HCT116 (cell line): ENCODE measurements at regions not wholly inside any gene's neighbourhood (a gene's known extent, or its start where the extent isn't known, plus 50 kb on each side); places are given as distances from the start of the nearest gene placed in this dataset.

Experiments
- ATAC-seq: fragments of 200-7000 bp; cut with Tn5 transposase; 2 replicates; pipeline ENCODE4 v1.9.1; 2020; ENCODE audit warnings: mild to moderate bottlenecking, moderate library complexity
- BruUV-seq: library from RNA; stranded (reverse); fragments of 400-500 nt; replicated peaks from 2 replicates; lab custom pipeline; 2021; lab: Mats Ljungman, UMichigan
- CTCF ChIA-PET: fragments of 300-600 bp; sonication (Branson Sonifier 250); formaldehyde crosslinking; loops from one replicate; lab custom pipeline; 2021; ENCODE audit warnings: antibody characterized with exemption; lab: Charles Lee
- POLR2A ChIA-PET: fragments of 300-600, 350-600 bp; sonication (Branson Sonifier 250); formaldehyde crosslinking; loops from one replicate; lab custom pipeline; 2021; ENCODE audit warnings: antibody characterized with exemption; lab: Charles Lee
- RAD21 ChIA-PET, 2 experiments: fragments of 300-600 bp; sonication (Branson Sonifier 250); formaldehyde crosslinking; loops; one replicate each; lab custom pipeline; 2023; ENCODE audit warnings: low total read pairs in 2 of 2; ENCODE audit not compliant: uncharacterized antibody in 2 of 2, unreplicated experiment in 2 of 2, low non-redundant PET in 1 of 2; lab: Charles Lee
- DNase-seq: peaks from one replicate; pipeline ENCODE4 v3.0.0-alpha.2; 2010; ENCODE audit warnings: low read depth, low spot score
- H2AFZ ChIP-seq: fragments of 200-600 bp; shearing (Covaris generic), sonication (generic); 2 replicates; pipeline ENCODE4 v1.6.1; 2017; ENCODE audit warnings: low read depth, mixed run types, mixed read lengths, antibody characterized with exemption, low read length; ENCODE audit not compliant: poor library complexity, severe bottlenecking
- H3K27ac ChIP-seq: 2 replicates; pipeline ENCODE4 v1.5.1; 2012; ENCODE audit warnings: low read depth, low read length
- H3K27me3 ChIP-seq: fragments of 200-600 bp; sonication (generic); 2 replicates; pipeline ENCODE4 v1.6.1; 2016; ENCODE audit warnings: mixed run types, low read length, mixed read lengths; ENCODE audit not compliant: insufficient read depth
- H3K36me3 ChIP-seq, 2 experiments: fragments of 200-500 bp in 1 of 2; fragments of 200-600 bp in 1 of 2; sonication (Bioruptor generic) in 1 of 2; sonication (generic) in 1 of 2; 2 replicates each; pipeline versions ENCODE4 v1.5.1 to v1.6.1; 2014 to 2016; ENCODE audit warnings: low read length in 2 of 2, inconsistent platforms in 1 of 2, mixed read lengths in 1 of 2, mixed run types in 1 of 2; ENCODE audit not compliant: insufficient read depth in 2 of 2, control insufficient read depth in 1 of 2
- H3K4me1 ChIP-seq, 2 experiments: fragments of 200-600 bp in 1 of 2; sonication (generic) in 1 of 2; 2 replicates each; pipeline versions ENCODE4 v1.5.1 to v1.6.1; 2012 to 2017; ENCODE audit warnings: low read length in 2 of 2, inconsistent platforms in 1 of 2, mild to moderate bottlenecking in 1 of 2, mixed read lengths in 1 of 2, mixed run types in 1 of 2, moderate library complexity in 1 of 2; ENCODE audit not compliant: insufficient read depth in 2 of 2, control insufficient read depth in 1 of 2
- H3K4me2 ChIP-seq: fragments of 200-600 bp; sonication (generic); 2 replicates; pipeline ENCODE4 v1.6.1; 2017; ENCODE audit warnings: mixed run types, low read length, mixed read lengths
- H3K4me3 ChIP-seq, 2 experiments: fragments of 200-600 bp in 1 of 2; sonication (generic) in 1 of 2; replicated peaks in 1 of 2; 2 replicates each; pipeline ENCODE4 v1.5.1; 2011 to 2016; ENCODE audit warnings: low read length in 2 of 2, control low read depth in 1 of 2, low read depth in 1 of 2, mild to moderate bottlenecking in 1 of 2, mixed read lengths in 1 of 2, mixed run types in 1 of 2
- H3K79me2 ChIP-seq: fragments of 200-600 bp; sonication (generic); 2 replicates; pipeline ENCODE4 v1.6.1; 2017; ENCODE audit warnings: mild to moderate bottlenecking, mixed run types, low read length, moderate library complexity, mixed read lengths; ENCODE audit not compliant: insufficient read depth
- H3K9ac ChIP-seq: fragments of 200-600 bp; sonication (generic); 2 replicates; pipeline ENCODE4 v1.6.1; 2016; ENCODE audit warnings: low read length, mixed read lengths
- H3K9me2 ChIP-seq: fragments of 200-600 bp; sonication (generic), shearing (Covaris generic); 2 replicates; pipeline ENCODE4 v1.6.1; 2017; ENCODE audit warnings: mixed run types, mild to moderate bottlenecking, moderate library complexity; ENCODE audit not compliant: insufficient read depth
- H3K9me3 ChIP-seq, 2 experiments: fragments of 200-500 bp in 1 of 2; fragments of 200-600 bp in 1 of 2; sonication (Bioruptor generic) in 1 of 2; sonication (generic) in 1 of 2; 2 replicates each; pipeline ENCODE4 v1.6.1; 2014 to 2017; ENCODE audit warnings: low read length in 2 of 2, mixed read lengths in 2 of 2, inconsistent platforms in 1 of 2, low read depth in 1 of 2, mild to moderate bottlenecking in 1 of 2, mixed run types in 1 of 2, moderate library complexity in 1 of 2; ENCODE audit not compliant: control insufficient read depth in 1 of 2, insufficient read depth in 1 of 2
- H4K20me1 ChIP-seq: fragments of 200-600 bp; sonication (generic), shearing (Covaris generic); 2 replicates; pipeline ENCODE4 v1.6.1; 2017; ENCODE audit warnings: mixed run types, mild to moderate bottlenecking, moderate library complexity; ENCODE audit not compliant: insufficient read depth
- EGR1 ChIP-seq: IDR thresholded peaks from 2 replicates; pipeline ENCODE4 v1.6.1; 2012; ENCODE audit warnings: low read depth
- JUND ChIP-seq: IDR thresholded peaks from 2 replicates; pipeline ENCODE4 v1.6.1; 2012
- POLR2AphosphoS5 ChIP-seq: IDR thresholded peaks from 2 replicates; pipeline ENCODE4 v1.6.1; 2011; ENCODE audit warnings: mild to moderate bottlenecking, low read depth, low read length, moderate library complexity
- REST ChIP-seq: IDR thresholded peaks from 2 replicates; pipeline ENCODE4 v1.6.1; 2012; ENCODE audit warnings: low read depth
- TCF7L2 ChIP-seq: IDR thresholded peaks from 2 replicates; pipeline ENCODE4 v1.7.0; 2011; ENCODE audit warnings: borderline replicate concordance, inconsistent platforms; ENCODE audit not compliant: insufficient read depth, insufficient read length; ENCODE audit errors: extremely low read depth
- intact Hi-C: fragments of 100-400 bp; cut with micrococcal nuclease; formaldehyde crosslinking; loops from 2 replicates; pipeline ENCODE4 v1.10.0; 2022

GRCh38 chr2:239834143-239834542, 191.0 kb downstream of the NDUFA10 start:
- Histone ChIP-seq H3K79me2 (no peaks in the 10 kb centered on the region), H4K20me1 (no peaks in the 10 kb centered on the region), H3K4me3 (no peak overlapping the region), H3K36me3 (no peaks in the 10 kb centered on the region), H3K4me2 (no peak overlapping the region), H3K27ac (no peak overlapping the region), H3K27me3 (peaks cover 4% of the 10 kb centered on the region; the same call in 1 of the 2 replicates), H2AFZ (no peak overlapping the region), H3K9me3 (no peaks in the 10 kb centered on the region), H3K9me2 (no peaks in the 10 kb centered on the region), H3K9ac (no peak overlapping the region), H3K4me1 (peaks cover 2 to 8% of the 10 kb centered on the region in 2 experiments; a peak in 2 of 4 replicates)
- ChIA-PET POLR2A (no interaction called here), CTCF (interaction anchor here (1.5 kb wide), 1 partner anchor 10 kb away, joined by 4 read pairs; no protein-coding TSS in a partner anchor), RAD21 (no interaction called here)
- ATAC-seq (no peak), DNase-seq (no peak)
- TF ChIP-seq EGR1, result no peak
- no peak for TF ChIP-seq POLR2AphosphoS5
- TF ChIP-seq TCF7L2, result no peak
- no peak for TF ChIP-seq JUND
- TF ChIP-seq REST, result no peak
- intact Hi-C loops, result no loop called here
- BruUV-seq, result no TSS peak
